ENCODE measurements at regions not wholly inside any gene's neighbourhood (a gene's known extent, or its start where the extent isn't known, plus 50 kb on each side); places are given as distances from the start of the nearest gene placed in this dataset.

DNA sequence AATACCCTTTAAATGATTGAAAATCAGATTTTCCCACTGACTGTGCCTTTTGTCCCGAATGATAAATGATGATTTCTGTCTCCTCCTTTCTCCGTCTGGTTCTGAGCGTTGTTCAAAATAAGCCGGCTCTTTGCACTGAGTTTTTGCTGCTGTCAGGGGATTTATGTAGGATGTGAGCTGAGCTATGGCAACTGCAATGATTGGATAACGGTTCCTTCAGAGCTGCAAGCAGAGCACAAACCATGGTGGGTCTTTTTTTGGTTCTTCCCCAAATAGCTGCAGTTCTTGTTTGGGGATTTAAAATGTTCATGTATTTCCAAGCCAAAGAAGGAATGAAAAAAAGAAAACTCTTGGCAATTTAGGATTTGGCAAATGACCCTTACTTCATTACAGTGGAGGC is 124.5 kb upstream of the CASK start:
- DNase-seq (ENCODE audit: insufficient read length, low spot score) (no peak), FAIRE-seq (no peak)
- no peak for TF ChIP-seq SPI1 (IDR thresholded peaks at IDR 0.05; ENCODE audit: low read depth, low read length)
- TF ChIP-seq TAF1 (IDR thresholded peaks at IDR 0.05; ENCODE audit: low read depth, low read length), result no peak
- TF ChIP-seq POLR2A (IDR thresholded peaks at IDR 0.05; ENCODE audit: low read depth, low read length), result no peak
- TF ChIP-seq POLR2AphosphoS5 (IDR thresholded peaks at IDR 0.05; ENCODE audit: low read depth, low read length), result no peak
- TF ChIP-seq PAX5 (IDR thresholded peaks at IDR 0.05; ENCODE audit: insufficient read depth, low read length, severe bottlenecking), result no peak
- TF ChIP-seq POU2F2 (IDR thresholded peaks at IDR 0.05; ENCODE audit: low read depth, low read length), result no peak

DNA sequence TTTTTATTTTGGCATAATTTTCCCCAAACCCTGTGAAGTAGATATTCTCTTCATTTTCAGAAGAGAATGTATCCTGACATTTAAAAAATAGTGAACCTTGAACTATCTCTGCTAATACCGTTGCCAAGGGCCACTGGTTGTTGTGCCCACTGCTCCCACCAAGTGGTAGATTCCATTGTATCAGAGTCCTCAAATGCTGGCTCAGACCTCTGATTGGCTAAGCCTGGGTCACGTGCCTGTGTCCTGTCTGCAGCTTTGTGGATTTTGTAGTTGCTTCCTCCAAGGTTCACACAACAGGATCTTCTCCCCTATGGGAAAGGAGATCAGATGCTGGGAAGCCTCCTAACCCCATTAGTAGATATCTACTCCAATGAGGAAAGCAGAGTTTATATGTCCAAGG is 104.8 kb upstream of the CASK start:
- DNase-seq (ENCODE audit: insufficient read length, low spot score), result no peak
- FAIRE-seq, result no peak
- TF ChIP-seq POU2F2 (IDR thresholded peaks at IDR 0.05; ENCODE audit: low read depth, low read length), result no peak
- TF ChIP-seq SPI1 (IDR thresholded peaks at IDR 0.05; ENCODE audit: low read depth, low read length), result no peak
- no peak for TF ChIP-seq POLR2AphosphoS5 (IDR thresholded peaks at IDR 0.05; ENCODE audit: low read depth, low read length)
- no peak for TF ChIP-seq POLR2A (IDR thresholded peaks at IDR 0.05; ENCODE audit: low read depth, low read length)
- TF ChIP-seq TAF1 (IDR thresholded peaks at IDR 0.05; ENCODE audit: low read depth, low read length), result no peak
- TF ChIP-seq PAX5 (IDR thresholded peaks at IDR 0.05; ENCODE audit: insufficient read depth, low read length, severe bottlenecking), result no peak

DNA sequence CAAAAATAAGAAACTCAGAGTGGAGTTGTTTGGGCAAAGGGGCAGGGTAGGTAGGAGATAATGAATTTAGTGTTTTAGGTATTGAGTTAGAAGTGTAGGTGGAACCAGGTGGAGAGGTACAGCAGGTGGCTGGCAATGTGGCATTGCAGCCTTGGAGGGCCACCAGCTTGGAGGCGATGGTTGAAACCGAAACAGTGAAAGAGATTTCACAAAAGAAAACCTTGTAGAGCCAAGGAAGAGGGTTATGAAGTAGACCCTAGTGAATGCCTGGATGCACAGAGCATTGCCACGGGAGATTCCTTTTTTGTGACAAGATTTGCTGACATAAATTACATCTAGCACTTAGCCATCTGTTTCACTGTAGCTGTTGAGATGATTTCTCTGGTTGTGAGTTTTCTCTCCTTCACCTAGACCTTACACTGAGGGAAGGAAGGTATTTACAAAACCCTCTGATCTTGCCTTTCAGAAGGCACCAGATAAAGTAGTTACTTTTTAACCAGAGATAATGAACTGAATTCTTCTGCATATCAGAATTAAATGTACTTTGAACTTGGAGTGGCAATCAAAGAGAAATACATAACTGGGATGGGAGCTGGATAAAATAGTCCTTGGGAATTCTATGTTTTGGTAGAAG is 104.1 kb upstream of the CASK start:
- TF ChIP-seq POLR2A (IDR thresholded peaks at IDR 0.05; ENCODE audit: low read depth, low read length) (no peak), POU2F2 (IDR thresholded peaks at IDR 0.05; ENCODE audit: low read depth, low read length) (no peak)
- FAIRE-seq (no peak), DNase-seq (ENCODE audit: insufficient read length, low spot score) (no peak)

DNA sequence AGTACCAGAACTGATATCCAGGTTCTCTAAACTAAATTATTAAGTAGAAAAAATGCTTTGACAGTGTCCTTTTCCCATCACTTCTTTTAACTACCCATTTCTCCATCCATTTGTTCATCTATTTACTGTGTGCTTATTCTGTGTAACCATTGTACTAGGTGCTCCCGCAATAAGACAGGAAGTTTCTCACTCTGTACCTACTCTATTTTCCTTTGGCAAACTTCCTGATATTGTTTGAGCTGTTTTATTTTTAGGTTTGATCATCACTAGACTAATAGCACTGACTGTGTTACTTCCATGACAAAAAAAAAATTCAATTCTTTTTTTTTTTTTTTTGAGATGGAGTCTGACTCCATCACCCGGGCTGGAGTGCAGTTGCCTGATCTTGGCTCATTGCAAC is 102.5 kb upstream of the CASK start:
- FAIRE-seq (no peak), DNase-seq (ENCODE audit: insufficient read length, low spot score) (no peak)

DNA sequence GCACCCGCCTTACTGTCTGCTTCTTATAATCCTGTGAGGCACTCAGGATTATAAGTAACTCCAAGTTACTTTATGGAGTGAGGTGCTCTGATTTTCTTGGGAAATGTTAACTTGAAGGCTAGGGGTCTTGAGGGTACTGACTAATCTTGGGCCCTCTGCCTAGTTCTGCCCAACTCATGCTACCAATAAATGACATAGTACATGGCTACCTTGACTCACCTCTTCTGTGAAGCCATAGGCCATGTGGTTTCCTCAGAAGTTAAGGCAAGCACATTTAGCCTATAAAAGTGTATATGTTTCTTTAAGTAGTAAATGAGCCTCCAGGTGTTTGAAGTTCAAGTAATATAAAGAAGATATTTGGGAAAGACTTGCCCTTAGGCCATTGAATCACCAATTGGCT is 99.8 kb upstream of the CASK start:
- DNase-seq (ENCODE audit: insufficient read length, low spot score) (no peak), FAIRE-seq (no peak)
- TF ChIP-seq POLR2A (IDR thresholded peaks at IDR 0.05; ENCODE audit: low read depth, low read length) (no peak), PAX5 (IDR thresholded peaks at IDR 0.05; ENCODE audit: insufficient read depth, low read length, severe bottlenecking) (no peak), POLR2AphosphoS5 (IDR thresholded peaks at IDR 0.05; ENCODE audit: low read depth, low read length) (no peak), POU2F2 (IDR thresholded peaks at IDR 0.05; ENCODE audit: low read depth, low read length) (no peak), SPI1 (IDR thresholded peaks at IDR 0.05; ENCODE audit: low read depth, low read length) (no peak), TAF1 (IDR thresholded peaks at IDR 0.05; ENCODE audit: low read depth, low read length) (no peak)

More for the DNA sequence above, 102.5 kb upstream of the CASK start:
- TF ChIP-seq PAX5 (IDR thresholded peaks at IDR 0.05; ENCODE audit: insufficient read depth, low read length, severe bottlenecking) (no peak), SPI1 (IDR thresholded peaks at IDR 0.05; ENCODE audit: low read depth, low read length) (no peak), TAF1 (IDR thresholded peaks at IDR 0.05; ENCODE audit: low read depth, low read length) (no peak), POU2F2 (IDR thresholded peaks at IDR 0.05; ENCODE audit: low read depth, low read length) (no peak), POLR2AphosphoS5 (IDR thresholded peaks at IDR 0.05; ENCODE audit: low read depth, low read length) (no peak), POLR2A (IDR thresholded peaks at IDR 0.05; ENCODE audit: low read depth, low read length) (no peak)

DNA sequence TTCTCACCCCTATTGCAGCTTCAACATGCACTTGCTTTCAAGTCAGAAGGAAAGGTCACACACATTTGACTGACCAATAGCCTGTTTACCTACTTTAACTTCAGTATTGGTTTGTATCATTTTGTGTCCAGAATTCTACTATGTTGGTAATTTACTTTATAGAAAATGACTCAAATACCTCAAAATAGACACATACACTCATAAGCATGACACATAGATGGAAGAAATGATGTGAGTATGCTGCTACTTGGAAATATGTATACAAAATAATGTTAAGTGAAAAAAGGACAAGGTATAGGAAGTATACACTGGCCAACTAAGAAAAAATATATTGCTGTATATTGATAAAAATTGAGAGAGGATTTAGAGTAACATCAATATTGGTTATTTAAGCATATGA is 98.8 kb upstream of the CASK start:
- no peak for FAIRE-seq
- no peak for DNase-seq (ENCODE audit: insufficient read length, low spot score)

DNA sequence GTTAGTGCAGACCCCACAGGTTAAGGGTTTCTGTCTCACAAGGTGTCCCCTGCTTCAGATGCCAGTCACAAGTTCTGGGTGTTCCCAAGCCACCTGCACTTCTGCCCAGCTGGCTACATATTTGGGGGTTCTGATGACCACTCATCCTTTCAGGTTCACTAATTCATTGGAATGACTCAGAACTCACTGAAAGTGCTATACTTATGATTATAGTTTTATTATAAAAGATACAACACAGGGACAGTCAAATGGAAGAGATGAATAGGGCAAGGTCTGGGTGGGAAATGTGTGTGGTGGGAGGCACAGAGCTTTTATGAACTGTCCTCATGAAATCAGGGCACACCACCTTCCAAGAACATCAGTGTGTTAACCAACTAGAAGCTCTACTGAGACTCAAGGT is 97.7 kb upstream of the CASK start:
- FAIRE-seq, result no peak
- no peak for DNase-seq (ENCODE audit: insufficient read length, low spot score)
- TF ChIP-seq POLR2AphosphoS5 (IDR thresholded peaks at IDR 0.05; ENCODE audit: low read depth, low read length) (no peak), PAX5 (IDR thresholded peaks at IDR 0.05; ENCODE audit: insufficient read depth, low read length, severe bottlenecking) (no peak), TAF1 (IDR thresholded peaks at IDR 0.05; ENCODE audit: low read depth, low read length) (no peak), POU2F2 (IDR thresholded peaks at IDR 0.05; ENCODE audit: low read depth, low read length) (no peak), POLR2A (IDR thresholded peaks at IDR 0.05; ENCODE audit: low read depth, low read length) (no peak), SPI1 (IDR thresholded peaks at IDR 0.05; ENCODE audit: low read depth, low read length) (no peak)

More for the DNA sequence above, 98.8 kb upstream of the CASK start:
- TF ChIP-seq SPI1 (IDR thresholded peaks at IDR 0.05; ENCODE audit: low read depth, low read length), result no peak
- no peak for TF ChIP-seq POU2F2 (IDR thresholded peaks at IDR 0.05; ENCODE audit: low read depth, low read length)
- no peak for TF ChIP-seq POLR2AphosphoS5 (IDR thresholded peaks at IDR 0.05; ENCODE audit: low read depth, low read length)
- no peak for TF ChIP-seq TAF1 (IDR thresholded peaks at IDR 0.05; ENCODE audit: low read depth, low read length)
- no peak for TF ChIP-seq POLR2A (IDR thresholded peaks at IDR 0.05; ENCODE audit: low read depth, low read length)
- TF ChIP-seq PAX5 (IDR thresholded peaks at IDR 0.05; ENCODE audit: insufficient read depth, low read length, severe bottlenecking), result no peak

DNA sequence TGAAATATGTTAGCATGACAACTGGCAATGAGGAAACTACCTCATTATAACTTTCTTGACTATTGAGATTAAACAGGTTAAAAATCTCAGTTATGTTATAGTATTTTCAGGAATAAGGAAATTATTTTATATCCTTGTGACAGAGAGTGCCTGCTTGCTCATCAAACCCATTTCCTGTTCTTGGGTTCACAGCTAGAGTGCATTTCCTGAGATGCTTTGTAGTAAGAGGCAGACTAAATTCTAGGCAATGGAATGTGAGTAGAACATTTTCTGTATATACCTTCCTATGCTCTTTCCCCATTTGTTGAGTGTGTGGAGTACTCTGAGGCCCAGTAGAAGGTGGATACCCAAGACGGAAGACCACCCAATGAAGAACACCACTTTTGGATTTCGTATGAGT is 96.9 kb upstream of the CASK start:
- no peak for DNase-seq (ENCODE audit: insufficient read length, low spot score)
- no peak for TF ChIP-seq PAX5 (IDR thresholded peaks at IDR 0.05; ENCODE audit: insufficient read depth, low read length, severe bottlenecking)
- TF ChIP-seq POLR2AphosphoS5 (IDR thresholded peaks at IDR 0.05; ENCODE audit: low read depth, low read length), result no peak
- TF ChIP-seq SPI1 (IDR thresholded peaks at IDR 0.05; ENCODE audit: low read depth, low read length), result no peak
- FAIRE-seq, result no peak

DNA sequence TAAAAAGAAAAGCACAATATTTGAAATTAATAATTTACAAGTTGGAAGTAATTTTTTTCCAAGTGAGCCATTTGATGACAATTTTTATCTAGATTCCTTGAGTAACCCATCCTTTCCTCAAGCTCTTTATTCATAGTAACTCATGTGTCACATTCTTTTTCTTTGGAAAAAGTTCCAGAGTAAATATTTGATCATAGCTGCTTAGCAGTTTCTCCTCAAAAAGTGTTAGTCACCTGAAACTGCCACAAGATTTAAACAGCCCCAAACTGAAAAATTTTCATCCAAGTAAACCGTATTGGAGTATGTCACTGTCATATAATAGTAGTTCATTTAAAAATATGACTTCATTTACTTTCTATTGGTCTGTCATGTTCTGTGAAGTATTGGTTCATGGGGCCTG is 94.6 kb upstream of the CASK start:
- FAIRE-seq (no peak), DNase-seq (ENCODE audit: insufficient read length, low spot score) (no peak)
- no peak for TF ChIP-seq PAX5 (IDR thresholded peaks at IDR 0.05; ENCODE audit: insufficient read depth, low read length, severe bottlenecking)

DNA sequence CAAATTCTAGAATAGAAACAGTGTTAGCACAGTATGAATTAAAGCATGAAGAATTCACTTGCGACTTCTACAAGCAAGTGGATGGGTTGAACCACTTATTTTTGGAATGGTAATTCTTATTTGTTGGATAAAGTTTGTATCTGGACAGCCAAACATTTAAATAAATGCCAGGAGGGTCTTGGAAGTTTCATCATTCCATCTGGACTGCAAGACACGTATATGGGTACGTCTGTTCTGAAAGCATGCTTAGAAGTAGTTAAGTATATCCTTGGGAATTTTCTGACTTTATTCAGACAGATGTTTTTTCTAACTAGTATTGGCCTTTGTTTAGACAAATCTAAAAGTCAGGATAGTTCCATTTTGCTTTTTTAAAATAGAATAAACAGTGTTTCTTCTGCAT is 77.5 kb upstream of the CASK start:
- FAIRE-seq, result no peak
- no peak for TF ChIP-seq SPI1 (IDR thresholded peaks at IDR 0.05; ENCODE audit: low read depth, low read length)
- no peak for TF ChIP-seq PAX5 (IDR thresholded peaks at IDR 0.05; ENCODE audit: insufficient read depth, low read length, severe bottlenecking)
- TF ChIP-seq POU2F2 (IDR thresholded peaks at IDR 0.05; ENCODE audit: low read depth, low read length), result no peak
- no peak for TF ChIP-seq TAF1 (IDR thresholded peaks at IDR 0.05; ENCODE audit: low read depth, low read length)
- no peak for TF ChIP-seq POLR2AphosphoS5 (IDR thresholded peaks at IDR 0.05; ENCODE audit: low read depth, low read length)
- TF ChIP-seq POLR2A (IDR thresholded peaks at IDR 0.05; ENCODE audit: low read depth, low read length), result no peak
- DNase-seq (ENCODE audit: insufficient read length, low spot score), result no peak
